Activated naive CD8-positive, alpha-beta T cell (primary cell): ENCODE measurements at regions not wholly inside any gene's neighbourhood (a gene's known extent, or its start where the extent isn't known, plus 50 kb on each side); places are given as distances from the start of the nearest gene placed in this dataset.

Experiments used
- H3K27ac Mint-ChIP-seq: one replicate; pipeline ENCODE4 v1.8.0; 2021; ENCODE audit warnings: mixed read lengths
- H3K27me3 Mint-ChIP-seq: one replicate; pipeline ENCODE4 v1.8.0; 2021; ENCODE audit warnings: mixed read lengths
- H3K36me3 Mint-ChIP-seq: one replicate; pipeline ENCODE4 v1.8.0; 2021; ENCODE audit warnings: mixed read lengths
- H3K4me1 Mint-ChIP-seq: one replicate; pipeline ENCODE4 v1.8.0; 2021; ENCODE audit warnings: low read depth, mixed read lengths
- H3K4me3 Mint-ChIP-seq: one replicate; pipeline ENCODE4 v1.8.0; 2021; ENCODE audit warnings: mild to moderate bottlenecking, mixed read lengths
- H3K9me3 Mint-ChIP-seq: one replicate; pipeline ENCODE4 v1.8.0; 2021; ENCODE audit warnings: low read depth, mixed read lengths

- Mint-ChIP-seq H3K36me3 (no peaks in the 10 kb centered on the region), H3K4me1 (no peaks in the 10 kb centered on the region), H3K27ac (no peak overlapping the region)
Observed at GRCh38 chr4:179225594-179225993, 1783.4 kb upstream of the AGA start.

DNA sequence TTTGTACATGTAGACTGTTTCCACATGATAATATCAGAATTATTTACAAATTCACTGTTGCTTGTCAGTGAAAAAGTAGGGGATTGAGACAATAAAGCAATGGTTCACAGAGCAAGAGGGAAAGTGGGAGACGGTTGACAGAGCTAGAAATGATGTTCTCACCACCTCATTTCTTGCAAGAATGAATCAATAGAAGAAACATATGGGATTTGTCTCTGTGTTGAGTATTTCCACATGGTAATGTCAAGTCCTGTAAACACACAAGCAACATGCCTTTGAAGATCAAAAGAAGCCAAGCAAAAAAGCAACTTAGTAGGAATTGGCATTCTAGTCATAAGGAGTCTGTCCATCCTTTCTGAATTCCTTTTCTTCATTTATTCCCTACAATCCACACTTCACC, 1806.6 kb upstream of the AGA start:
- Mint-ChIP-seq H3K4me3 (no peak overlapping the region), H3K36me3 (no peaks in the 10 kb centered on the region), H3K27me3 (no peaks in the 10 kb centered on the region), H3K4me1 (no peaks in the 10 kb centered on the region), H3K9me3 (peaks cover 9% of the 10 kb centered on the region), H3K27ac (no peak overlapping the region)

More at GRCh38 chr4:179225594-179225993, 1783.4 kb upstream of the AGA start:
- Mint-ChIP-seq H3K27me3 (no peaks in the 10 kb centered on the region), H3K9me3 (peaks cover 15% of the 10 kb centered on the region), H3K4me3 (no peak overlapping the region)

GRCh38 chr4:179268791-179269190, 1826.6 kb upstream of the AGA start:
- Mint-ChIP-seq H3K4me3 (no peak overlapping the region), H3K4me1 (no peaks in the 10 kb centered on the region), H3K27ac (no peak overlapping the region), H3K27me3 (no peaks in the 10 kb centered on the region), H3K36me3 (no peaks in the 10 kb centered on the region), H3K9me3 (peaks cover 8% of the 10 kb centered on the region)

GRCh38 chr4:179272282-179272681, 1830.0 kb upstream of the AGA start:
- no peak overlapping the region for H3K4me3 Mint-ChIP-seq
- no peaks in the 10 kb centered on the region for H3K4me1 Mint-ChIP-seq
- no peaks in the 10 kb centered on the region for H3K27me3 Mint-ChIP-seq
- no peaks in the 10 kb centered on the region for H3K36me3 Mint-ChIP-seq
- no peaks in the 10 kb centered on the region for H3K9me3 Mint-ChIP-seq
- H3K27ac Mint-ChIP-seq = no peak overlapping the region

- H3K36me3 Mint-ChIP-seq = no peaks in the 10 kb centered on the region
- no peaks in the 10 kb centered on the region for H3K27me3 Mint-ChIP-seq
- H3K4me3 Mint-ChIP-seq = no peak overlapping the region
- H3K27ac Mint-ChIP-seq = no peak overlapping the region
- H3K4me1 Mint-ChIP-seq = no peaks in the 10 kb centered on the region
- no peaks in the 10 kb centered on the region for H3K9me3 Mint-ChIP-seq
Observed at GRCh38 chr4:179278647-179279046, 1836.4 kb upstream of the AGA start.

DNA sequence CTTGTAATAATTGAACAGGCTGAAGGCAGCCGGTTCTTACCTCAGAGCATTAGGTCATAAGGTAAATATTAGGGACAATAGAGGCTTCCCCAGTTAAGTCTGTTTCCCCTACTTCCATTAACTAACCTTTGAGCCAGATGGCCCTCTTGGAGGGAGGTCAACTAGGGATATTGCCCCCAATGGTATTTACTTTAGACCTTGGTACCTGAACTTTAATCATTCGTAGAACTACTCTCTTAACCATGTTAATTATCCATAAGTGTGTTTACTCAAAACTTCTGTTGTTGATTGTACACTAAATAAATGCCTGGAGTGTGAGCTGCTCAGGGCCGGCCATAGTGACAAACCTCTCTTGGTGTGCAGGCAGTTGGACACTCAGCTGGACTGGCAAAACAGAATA, 1843.5 kb upstream of the AGA start:
- Mint-ChIP-seq H3K4me1 (no peaks in the 10 kb centered on the region), H3K27me3 (no peaks in the 10 kb centered on the region), H3K4me3 (no peak overlapping the region), H3K27ac (no peak overlapping the region), H3K9me3 (peaks cover 10% of the 10 kb centered on the region), H3K36me3 (no peaks in the 10 kb centered on the region)

- no peaks in the 10 kb centered on the region for H3K27me3 Mint-ChIP-seq
Observed at GRCh38 chr4:179291657-179292056, 1849.4 kb upstream of the AGA start.

GRCh38 chr4:179292468-179292867, 1850.2 kb upstream of the AGA start:
- Mint-ChIP-seq H3K4me1 (no peaks in the 10 kb centered on the region), H3K9me3 (peaks cover 18% of the 10 kb centered on the region), H3K27ac (no peak overlapping the region), H3K4me3 (no peak overlapping the region), H3K27me3 (no peaks in the 10 kb centered on the region), H3K36me3 (no peaks in the 10 kb centered on the region)

More at GRCh38 chr4:179291657-179292056, 1849.4 kb upstream of the AGA start:
- Mint-ChIP-seq H3K9me3 (peaks cover 23% of the 10 kb centered on the region), H3K36me3 (no peaks in the 10 kb centered on the region), H3K4me1 (no peaks in the 10 kb centered on the region), H3K27ac (no peak overlapping the region), H3K4me3 (no peak overlapping the region)

GRCh38 chr4:179307297-179308136, 1865.3 kb upstream of the AGA start:
- H3K27me3 Mint-ChIP-seq = no peaks in the 10 kb centered on the region
- no peaks in the 10 kb centered on the region for H3K36me3 Mint-ChIP-seq
- no peak overlapping the region for H3K27ac Mint-ChIP-seq
- no peak overlapping the region for H3K4me3 Mint-ChIP-seq
- H3K4me1 Mint-ChIP-seq = no peaks in the 10 kb centered on the region
- H3K9me3 Mint-ChIP-seq = peaks cover 11% of the 10 kb centered on the region

GRCh38 chr4:179313823-179314222, 1871.6 kb upstream of the AGA start:
- no peaks in the 10 kb centered on the region for H3K36me3 Mint-ChIP-seq
- H3K9me3 Mint-ChIP-seq = peaks cover 6% of the 10 kb centered on the region
- H3K27me3 Mint-ChIP-seq = no peaks in the 10 kb centered on the region
- no peak overlapping the region for H3K4me3 Mint-ChIP-seq
- no peak overlapping the region for H3K27ac Mint-ChIP-seq
- H3K4me1 Mint-ChIP-seq = no peaks in the 10 kb centered on the region

- no peaks in the 10 kb centered on the region for H3K4me1 Mint-ChIP-seq
- no peak overlapping the region for H3K4me3 Mint-ChIP-seq
- H3K27me3 Mint-ChIP-seq = no peaks in the 10 kb centered on the region
- no peak overlapping the region for H3K27ac Mint-ChIP-seq
- no peaks in the 10 kb centered on the region for H3K36me3 Mint-ChIP-seq
- peaks cover 7% of the 10 kb centered on the region for H3K9me3 Mint-ChIP-seq
Observed at GRCh38 chr4:179325181-179325580, 1882.9 kb upstream of the AGA start.

DNA sequence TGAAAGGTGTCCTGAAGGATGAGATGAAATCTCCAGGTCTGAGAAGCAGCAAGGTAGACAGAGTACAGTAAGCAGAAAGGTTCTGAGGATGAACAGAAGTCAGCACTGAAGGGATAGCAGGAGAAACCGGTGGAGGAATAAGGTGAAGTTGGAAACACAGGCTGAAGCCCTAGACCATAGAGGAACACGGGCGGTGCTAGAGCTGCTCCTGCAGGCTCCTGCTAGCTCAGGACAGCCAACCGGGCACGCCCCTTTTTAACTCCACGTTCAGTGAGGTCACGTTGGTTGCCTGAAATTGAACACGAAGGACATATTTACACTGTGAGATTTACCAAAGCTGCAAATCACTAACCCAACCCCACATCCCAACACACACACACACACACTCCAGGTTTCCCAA, 1886.4 kb upstream of the AGA start:
- Mint-ChIP-seq H3K36me3 (no peaks in the 10 kb centered on the region), H3K4me3 (no peak overlapping the region), H3K9me3 (no peaks in the 10 kb centered on the region), H3K27ac (no peak overlapping the region), H3K4me1 (no peaks in the 10 kb centered on the region), H3K27me3 (no peaks in the 10 kb centered on the region)

DNA sequence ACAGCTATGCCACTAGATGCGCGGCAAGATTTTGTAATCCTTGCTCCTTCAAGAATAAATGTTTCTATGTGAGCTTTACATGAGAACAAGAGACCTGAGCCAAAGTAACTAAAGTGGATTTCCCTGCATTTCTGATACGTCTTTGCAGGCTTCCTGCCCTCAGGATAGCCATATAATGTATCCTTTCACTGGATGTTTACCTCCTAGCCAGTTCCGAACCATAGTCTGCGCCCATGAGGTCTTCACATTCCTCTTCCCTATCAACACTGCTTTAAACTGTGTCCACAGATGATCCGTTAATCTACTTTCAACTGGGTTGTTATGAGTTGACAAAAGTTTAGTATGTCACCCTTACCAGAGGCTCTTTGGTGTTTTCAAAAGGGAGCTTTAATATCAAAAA, 1889.1 kb upstream of the AGA start:
- no peaks in the 10 kb centered on the region for H3K9me3 Mint-ChIP-seq
- H3K4me3 Mint-ChIP-seq = no peak overlapping the region
- H3K27ac Mint-ChIP-seq = no peak overlapping the region
- no peaks in the 10 kb centered on the region for H3K4me1 Mint-ChIP-seq
- H3K27me3 Mint-ChIP-seq = no peaks in the 10 kb centered on the region
- H3K36me3 Mint-ChIP-seq = no peaks in the 10 kb centered on the region

GRCh38 chr4:179344861-179345260, 1902.6 kb upstream of the AGA start:
- no peaks in the 10 kb centered on the region for H3K9me3 Mint-ChIP-seq

GRCh38 chr4:179352221-179352620, 1910.0 kb upstream of the AGA start:
- Mint-ChIP-seq H3K4me3 (no peak overlapping the region), H3K27me3 (no peaks in the 10 kb centered on the region), H3K27ac (no peak overlapping the region), H3K36me3 (no peaks in the 10 kb centered on the region), H3K4me1 (no peaks in the 10 kb centered on the region), H3K9me3 (peaks cover 10% of the 10 kb centered on the region)

More at GRCh38 chr4:179344861-179345260, 1902.6 kb upstream of the AGA start:
- no peak overlapping the region for H3K27ac Mint-ChIP-seq
- no peaks in the 10 kb centered on the region for H3K36me3 Mint-ChIP-seq
- H3K27me3 Mint-ChIP-seq = no peaks in the 10 kb centered on the region
- no peak overlapping the region for H3K4me3 Mint-ChIP-seq
- H3K4me1 Mint-ChIP-seq = no peaks in the 10 kb centered on the region

- no peaks in the 10 kb centered on the region for H3K4me1 Mint-ChIP-seq
- H3K36me3 Mint-ChIP-seq = no peaks in the 10 kb centered on the region
- peaks cover 17% of the 10 kb centered on the region for H3K9me3 Mint-ChIP-seq
- H3K4me3 Mint-ChIP-seq = no peak overlapping the region
- no peaks in the 10 kb centered on the region for H3K27me3 Mint-ChIP-seq
- H3K27ac Mint-ChIP-seq = no peak overlapping the region
Observed at GRCh38 chr4:179353786-179354185, 1911.5 kb upstream of the AGA start.
